CD1c-positive myeloid dendritic cell (primary cell): ENCODE measurements at regions not wholly inside any gene's neighbourhood (a gene's known extent, or its start where the extent isn't known, plus 50 kb on each side); places are given as distances from the start of the nearest gene placed in this dataset.

Experiments used
- DNase-seq: peaks from one replicate; pipeline ENCODE4 v3.0.0-alpha.2; 2016; ENCODE audit errors: extremely low spot score

GRCh38 chr4:38560768-38561558 lies 103.0 kb upstream of the KLF3 start:
- no peak for DNase-seq

- DNase-seq = peak; percentile 30
Measured at GRCh38 chr4:38562751-38563198, 101.2 kb upstream of the KLF3 start.

GRCh38 chr4:38563707-38564495 lies 100.1 kb upstream of the KLF3 start:
- DNase-seq = no peak

GRCh38 chr4:38565271-38566199 lies 98.5 kb upstream of the KLF3 start:
- no peak for DNase-seq

GRCh38 chr4:38566806-38567398 lies 97.1 kb upstream of the KLF3 start:
- no peak for DNase-seq

GRCh38 chr4:38567457-38567856 lies 96.5 kb upstream of the KLF3 start:
- no peak for DNase-seq

- no peak for DNase-seq
Measured at GRCh38 chr4:38568768-38569167, 95.2 kb upstream of the KLF3 start.

- no peak for DNase-seq
Measured at GRCh38 chr4:38570647-38571276, 93.2 kb upstream of the KLF3 start.

- DNase-seq = no peak
Measured at GRCh38 chr4:38572793-38573192, 91.2 kb upstream of the KLF3 start.

GRCh38 chr4:38574559-38575333 lies 89.3 kb upstream of the KLF3 start:
- peak; percentile 77 for DNase-seq

GRCh38 chr4:38576767-38577166 lies 87.2 kb upstream of the KLF3 start:
- DNase-seq = no peak

GRCh38 chr4:38577462-38577861 lies 86.5 kb upstream of the KLF3 start:
- peak; percentile 60 for DNase-seq

- no peak for DNase-seq
Measured at GRCh38 chr4:38581426-38582106, 82.4 kb upstream of the KLF3 start.

GRCh38 chr4:38582445-38582844 lies 81.6 kb upstream of the KLF3 start:
- peak; percentile 27 for DNase-seq

- peak; percentile 23 for DNase-seq
Measured at GRCh38 chr4:38582889-38583470, 81.0 kb upstream of the KLF3 start.

- DNase-seq = no peak
Measured at GRCh38 chr4:38585871-38586270, 78.1 kb upstream of the KLF3 start.

GRCh38 chr4:38587106-38587505 lies 76.9 kb upstream of the KLF3 start:
- DNase-seq = no peak

- no peak for DNase-seq
Measured at GRCh38 chr4:38590046-38590445, 74.0 kb upstream of the KLF3 start.

- DNase-seq = no peak
Measured at GRCh38 chr4:38591617-38592337, 72.2 kb upstream of the KLF3 start.
